Stimulated activated CD4-positive, alpha-beta T cell treated with anti-CD3 and anti-CD28 coated beads, Interleukin-1b, Interleukin-23, amount 100 ng/mL, for 4 hours (primary cell): ENCODE measurements at regions not wholly inside any gene's neighbourhood (a gene's known extent, or its start where the extent isn't known, plus 50 kb on each side); places are given as distances from the start of the nearest gene placed in this dataset.
"Not testable (repeated sequence)": the region's sequence is repeated elsewhere in the genome, so short reads cannot be mapped to it uniquely, and the experiment has no call there.

Experiments
- DNase-seq, 2 donors: peaks; one replicate each; pipeline ENCODE4 v3.0.0-alpha.2; 2020; ENCODE audit warnings: low read depth in 2 of 2

DNA sequence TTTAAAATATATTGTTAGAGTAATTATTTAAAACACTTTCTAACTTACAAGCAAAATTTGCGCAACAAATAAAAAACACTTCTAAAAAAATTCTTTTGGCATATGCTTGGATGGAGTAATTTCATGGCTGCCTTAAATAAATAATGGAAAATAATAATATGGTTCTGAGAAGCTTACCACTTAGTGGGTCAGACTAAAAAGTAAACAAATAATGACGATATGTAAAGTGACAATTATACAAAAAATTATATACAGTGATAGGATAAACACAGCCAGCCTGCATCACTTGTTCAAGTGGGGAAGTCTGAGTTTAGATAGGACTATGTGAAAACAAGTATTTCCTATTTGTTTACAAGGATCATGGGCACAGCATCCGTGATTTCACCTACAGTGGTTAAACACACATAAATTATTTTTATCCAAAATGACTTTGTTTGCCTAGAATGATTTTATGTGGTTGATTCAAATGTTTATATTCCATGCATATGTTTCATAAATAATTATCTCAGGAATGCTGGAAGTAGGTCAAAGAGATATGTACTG, 141.7 kb upstream of the SEMA3D start:
- DNase-seq: no peak

DNA sequence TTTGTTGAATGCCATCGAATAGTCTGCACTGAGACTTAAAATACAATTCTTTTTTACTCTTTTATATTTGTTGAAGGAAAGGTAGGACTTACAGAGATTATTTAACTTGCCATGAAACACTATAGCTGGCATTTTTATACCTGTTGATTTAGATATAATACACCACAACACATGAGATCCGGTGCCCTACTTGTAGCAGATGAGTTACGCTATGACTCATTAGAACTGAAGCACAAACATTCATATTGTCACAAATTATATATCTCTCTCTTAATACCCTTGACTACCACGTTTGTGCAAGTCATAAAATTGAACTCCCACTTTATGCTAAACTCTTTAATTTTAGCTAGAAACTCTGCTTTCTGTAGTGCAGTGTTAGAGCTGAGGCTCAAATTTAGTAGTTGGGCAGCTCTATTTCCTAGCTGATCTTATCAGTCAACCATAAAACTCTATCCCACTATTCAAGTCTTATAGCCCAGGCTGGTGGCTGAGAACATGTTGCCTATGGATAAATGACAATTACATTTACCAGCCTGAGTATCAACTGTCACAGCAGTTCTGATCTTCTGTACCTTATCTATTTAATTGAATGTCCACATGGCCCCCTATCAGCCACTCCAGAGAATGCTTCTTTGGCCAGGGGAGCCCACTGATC, 137.4 kb upstream of the SEMA3D start:
- DNase-seq: no peak

DNA sequence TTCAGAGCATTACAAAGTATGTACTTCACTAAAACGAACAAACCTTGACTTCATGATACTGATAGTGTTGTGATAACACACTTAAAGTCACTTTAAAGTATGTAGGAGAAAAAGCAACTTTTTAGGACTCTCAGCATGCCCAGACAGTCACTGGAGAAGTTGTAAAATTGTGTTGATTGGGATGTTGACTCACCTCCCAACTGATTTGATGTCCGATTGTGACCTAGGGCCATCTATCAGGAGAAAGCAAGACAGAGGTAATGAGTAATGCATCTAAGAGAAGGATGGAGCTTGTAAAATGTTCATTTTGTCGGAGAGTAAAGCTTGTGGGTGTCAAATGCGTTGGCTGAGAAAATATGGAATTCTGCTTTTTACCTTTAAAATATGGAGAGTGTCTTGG, 135.4 kb upstream of the SEMA3D start:
- no peak for DNase-seq

DNA sequence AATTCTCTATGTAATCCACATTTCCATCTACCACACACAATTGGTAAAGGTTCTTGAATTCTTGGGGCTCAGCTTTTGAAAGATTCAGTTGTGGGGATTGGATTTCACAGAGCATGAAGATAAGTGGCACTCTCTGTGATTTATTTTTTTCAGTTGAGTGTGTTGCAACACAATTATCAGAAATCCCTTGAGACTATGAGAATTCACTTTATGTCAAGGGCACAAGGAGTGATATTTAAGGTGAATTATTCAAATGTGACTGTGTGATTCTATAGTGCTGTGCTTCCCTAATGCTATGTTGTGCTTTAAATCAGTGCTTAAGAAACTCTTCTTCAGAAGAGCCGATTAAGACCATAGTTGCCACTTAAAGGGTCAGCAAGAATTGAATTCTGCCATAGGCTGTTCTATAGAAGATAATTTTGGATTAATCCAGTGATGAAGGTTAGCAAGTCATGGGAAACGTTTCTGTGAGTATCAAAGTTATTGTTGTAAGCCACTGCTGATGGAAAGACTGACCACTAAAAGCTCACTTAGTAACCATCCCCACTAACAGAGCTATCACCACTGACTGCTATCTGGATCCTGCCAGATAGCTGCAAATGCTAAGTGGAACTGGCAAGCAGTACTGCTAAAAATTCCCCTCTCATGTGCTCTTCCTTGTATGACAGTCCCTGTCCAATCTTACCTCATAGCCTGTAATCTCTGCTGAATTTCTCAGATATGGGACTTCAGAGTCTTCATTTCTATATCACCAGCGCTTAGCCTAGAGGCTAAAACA, 134.0 kb upstream of the SEMA3D start:
- no peak for DNase-seq

DNA sequence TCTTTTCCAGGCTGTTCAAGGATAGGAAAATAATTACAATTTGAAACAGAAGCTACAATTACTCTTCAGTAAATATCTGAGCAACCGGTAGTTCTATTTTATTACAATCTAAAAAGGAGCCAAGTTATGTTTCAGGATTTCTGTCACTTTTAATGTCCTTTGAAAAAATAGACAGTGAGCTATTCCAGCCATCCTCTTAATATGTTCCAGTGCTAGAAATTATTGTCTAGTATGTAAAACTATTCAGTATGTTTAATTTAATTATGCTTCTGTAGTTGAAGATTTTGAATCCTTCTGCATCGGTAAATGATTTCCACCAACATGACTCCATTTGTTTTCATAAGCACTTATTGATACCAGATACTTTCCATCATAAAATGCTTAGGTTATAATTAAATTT, 129.6 kb upstream of the SEMA3D start:
- no peak for DNase-seq

- DNase-seq: no peak
Observed at GRCh38 chr7:85310301-85310700, 123.4 kb upstream of the SEMA3D start.

GRCh38 chr7:85306115-85306514, 119.3 kb upstream of the SEMA3D start:
- DNase-seq: no peak

GRCh38 chr7:85294176-85294575, 107.3 kb upstream of the SEMA3D start:
- DNase-seq: no peak

GRCh38 chr7:85292908-85293576, 106.2 kb upstream of the SEMA3D start:
- no peak for DNase-seq

DNA sequence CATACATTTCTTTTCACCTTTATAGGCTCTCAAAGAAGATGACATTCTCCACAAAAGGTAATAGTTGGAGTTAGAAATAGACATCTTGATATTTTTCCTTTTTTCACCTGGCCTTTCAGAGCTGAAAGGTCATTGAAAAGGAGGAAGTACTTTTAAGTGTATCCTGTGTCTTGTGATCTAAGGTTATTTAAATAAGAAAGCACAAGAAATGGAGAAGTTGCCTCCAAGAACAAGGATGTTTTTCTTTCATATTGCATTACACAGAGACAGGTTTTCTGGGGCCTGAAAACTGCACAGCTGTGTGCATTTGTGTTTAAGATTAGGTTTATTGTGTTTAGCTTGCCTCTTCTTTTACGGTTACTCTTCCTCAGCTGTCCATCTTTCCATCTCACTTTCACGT, 103.4 kb upstream of the SEMA3D start:
- DNase-seq: no peak

DNA sequence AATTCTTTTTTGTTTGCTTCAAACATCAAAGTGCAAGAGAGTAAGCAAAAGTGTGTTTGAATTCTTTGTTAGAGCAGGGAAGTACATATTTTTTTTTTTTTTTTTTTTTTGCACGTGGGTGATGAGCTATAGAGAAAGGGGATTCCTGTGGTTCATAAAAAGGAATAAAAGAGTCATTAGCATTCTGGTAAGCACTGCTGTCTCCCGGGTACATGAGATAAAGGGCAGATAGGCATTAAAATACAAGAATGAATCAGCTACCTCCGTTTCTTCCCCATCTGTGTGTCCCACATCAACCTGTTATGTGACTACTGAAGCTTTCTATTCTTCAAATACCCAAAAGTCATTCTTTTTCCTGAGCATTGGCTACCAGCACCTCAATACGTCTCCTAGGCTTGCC, 102.4 kb upstream of the SEMA3D start:
- DNase-seq: no peak

DNA sequence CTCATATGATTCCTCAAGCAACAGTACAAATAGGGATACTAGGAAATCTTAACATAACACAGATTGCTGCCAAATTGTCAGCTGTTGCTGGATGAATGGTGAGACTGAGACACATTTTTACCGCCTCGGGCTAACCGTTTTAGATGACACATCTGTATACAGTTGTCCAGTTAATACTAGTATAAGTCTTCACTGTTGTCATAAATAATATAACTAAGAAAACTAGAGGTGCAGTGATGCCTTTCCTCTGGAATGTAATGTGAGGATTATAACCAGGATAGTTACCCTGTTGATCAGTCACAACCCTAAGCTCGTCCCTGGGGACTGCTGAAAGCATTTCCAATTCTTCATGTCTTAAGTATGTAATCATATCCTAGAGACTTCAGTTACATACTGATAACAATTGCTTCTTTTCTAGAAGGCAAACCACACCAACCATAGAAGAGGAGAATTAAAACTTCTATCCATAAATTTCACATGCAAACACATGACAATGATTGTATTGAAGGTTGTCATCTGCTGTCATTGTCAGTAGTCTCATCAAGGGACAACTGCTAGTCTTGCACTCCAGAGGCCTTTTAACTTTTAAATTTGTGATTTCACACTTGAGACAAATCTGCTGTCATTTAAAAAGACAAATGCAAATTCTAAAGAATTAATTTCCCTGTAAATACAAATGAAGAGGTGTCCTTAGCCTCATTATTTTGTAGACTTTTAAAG, 100.4 kb upstream of the SEMA3D start:
- no peak for DNase-seq

- DNase-seq: no peak
Observed at GRCh38 chr7:85286446-85286845, 99.6 kb upstream of the SEMA3D start.

DNA sequence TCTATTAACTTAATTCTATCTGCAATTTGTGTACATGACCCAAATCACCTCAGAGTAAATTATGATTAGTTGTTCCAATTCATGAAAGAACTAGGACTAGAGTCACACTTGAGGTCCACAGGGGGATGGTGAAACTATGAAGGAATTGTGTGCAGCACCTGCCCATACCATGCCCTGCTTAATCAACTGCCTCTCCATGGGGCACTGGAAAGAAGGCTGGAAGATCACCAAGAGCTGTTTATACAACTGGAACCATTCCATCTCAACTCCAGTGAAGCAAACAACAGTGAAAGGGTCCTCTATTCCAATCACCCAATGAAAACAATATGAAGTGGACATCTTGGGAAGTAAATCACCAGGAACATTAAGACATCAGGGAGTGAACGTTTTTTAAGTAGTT, 98.7 kb upstream of the SEMA3D start:
- no peak for DNase-seq

GRCh38 chr7:85275204-85275603, 88.3 kb upstream of the SEMA3D start:
- DNase-seq: no peak

DNA sequence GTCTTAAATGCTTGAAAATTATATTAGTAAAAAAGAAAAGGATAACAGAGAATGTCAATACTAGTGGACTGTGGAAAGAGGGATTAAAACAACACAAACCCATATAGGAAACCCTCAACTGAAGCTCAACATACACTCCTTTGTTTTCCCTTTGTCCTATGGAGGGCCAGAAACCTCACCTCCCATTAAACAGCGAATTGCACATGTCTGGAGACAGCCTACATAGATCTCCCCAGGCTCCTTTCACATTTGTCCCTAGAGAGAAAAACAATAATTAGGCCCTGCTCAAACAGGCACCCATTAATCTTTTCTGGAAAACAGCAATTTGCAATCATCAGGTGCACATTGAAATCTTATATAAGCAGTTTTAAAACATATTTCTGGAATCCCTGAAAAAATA, 87.6 kb upstream of the SEMA3D start:
- DNase-seq: no peak

DNA sequence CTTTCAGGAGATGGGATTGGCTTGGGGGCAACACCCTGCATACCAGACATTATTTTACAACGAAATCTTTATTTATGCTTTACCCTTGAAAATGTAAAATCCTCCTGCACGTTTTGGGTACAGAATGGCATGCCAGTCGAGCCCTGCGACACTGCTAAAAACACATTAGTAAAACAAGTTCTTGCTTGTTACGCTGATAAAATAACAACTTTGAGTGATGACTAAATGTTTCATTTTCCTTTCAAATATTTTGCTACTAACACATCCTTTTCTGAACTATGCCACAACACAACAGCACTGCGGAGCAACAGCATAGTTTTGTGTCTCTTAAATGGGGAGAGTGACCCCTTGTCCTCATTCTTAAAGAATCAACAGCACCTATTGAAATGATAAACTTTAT, 76.0 kb upstream of the SEMA3D start:
- no peak for DNase-seq

DNA sequence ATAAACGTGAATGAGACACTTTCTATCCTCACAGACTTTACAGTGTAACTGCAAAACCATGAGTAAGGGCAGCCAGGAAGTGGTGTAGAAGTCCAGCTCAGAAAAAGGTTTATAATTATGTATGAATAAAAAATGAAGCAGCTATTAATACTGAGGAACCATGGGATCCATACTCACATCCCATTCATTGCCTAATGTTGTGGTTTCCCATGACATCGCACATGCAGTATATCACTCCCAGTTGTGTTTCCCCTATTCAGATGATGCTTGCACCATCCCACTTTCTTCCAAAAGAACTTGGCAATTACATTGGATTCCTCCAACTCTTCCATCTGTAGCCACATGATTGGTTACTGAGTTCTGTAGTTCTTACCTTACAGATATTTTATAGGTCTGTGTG, 74.5 kb upstream of the SEMA3D start:
- no peak for DNase-seq

DNA sequence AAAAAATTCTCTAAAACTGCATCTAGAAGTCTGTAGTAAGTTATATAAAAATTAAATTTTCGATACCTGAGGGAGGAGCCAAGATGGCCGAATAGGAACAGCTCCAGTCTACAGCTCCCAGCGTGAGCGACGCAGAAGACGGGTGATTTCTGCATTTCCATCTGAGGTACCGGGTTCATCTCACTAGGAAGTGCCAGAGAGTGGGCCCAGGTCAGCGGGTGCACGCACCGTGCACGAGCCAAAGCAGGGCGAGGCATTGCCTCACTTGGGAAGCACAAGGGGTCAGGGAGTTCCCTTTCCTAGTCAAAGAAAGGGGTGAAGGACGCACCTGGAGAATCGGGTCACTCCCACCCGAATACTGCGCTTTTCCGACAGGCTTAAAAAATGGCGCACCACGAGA, 62.9 kb upstream of the SEMA3D start:
- DNase-seq: not testable (repeated sequence)

DNA sequence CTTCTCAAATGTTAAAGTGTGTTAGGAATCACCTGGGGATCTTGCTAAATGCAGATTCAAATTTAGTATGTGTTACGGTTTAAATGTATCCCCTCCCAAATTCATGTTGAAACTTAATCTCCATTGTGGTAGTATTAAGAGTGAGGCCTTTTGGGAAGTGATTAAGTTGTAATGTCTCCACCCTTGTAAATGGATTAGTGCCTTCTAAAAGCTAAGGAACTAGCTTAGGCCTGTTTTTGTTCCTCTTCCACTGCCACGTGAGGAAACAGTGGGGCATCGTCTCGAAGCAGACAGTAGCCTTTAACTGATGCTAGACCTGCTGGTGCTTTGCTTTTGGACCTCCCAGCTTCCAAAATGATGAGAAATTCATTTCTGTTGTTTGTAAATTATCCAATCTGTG, 52.3 kb upstream of the SEMA3D start:
- no peak for DNase-seq

DNA sequence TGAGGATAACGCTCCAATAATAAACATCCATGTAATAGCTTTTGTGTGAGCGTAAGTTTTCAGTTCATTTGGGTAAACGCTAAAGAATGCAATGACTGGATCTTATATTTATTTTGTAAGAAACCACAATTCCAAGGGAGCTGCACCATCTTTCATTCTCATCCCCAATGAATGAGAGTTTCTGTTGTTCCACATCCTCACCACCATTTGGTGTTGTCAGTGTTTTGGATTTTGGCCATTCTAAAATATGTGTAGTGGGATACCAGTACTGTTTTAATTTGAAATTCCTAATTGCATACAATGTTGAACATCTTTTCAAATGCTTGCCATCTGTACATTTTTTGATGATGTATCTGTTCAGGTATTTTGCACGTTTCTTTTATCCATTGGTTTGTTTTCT, 50.9 kb upstream of the SEMA3D start:
- no peak for DNase-seq
